ENCODE measurements at regions not wholly inside any gene's neighbourhood (a gene's known extent, or its start where the extent isn't known, plus 50 kb on each side); places are given as distances from the start of the nearest gene placed in this dataset.

DNA sequence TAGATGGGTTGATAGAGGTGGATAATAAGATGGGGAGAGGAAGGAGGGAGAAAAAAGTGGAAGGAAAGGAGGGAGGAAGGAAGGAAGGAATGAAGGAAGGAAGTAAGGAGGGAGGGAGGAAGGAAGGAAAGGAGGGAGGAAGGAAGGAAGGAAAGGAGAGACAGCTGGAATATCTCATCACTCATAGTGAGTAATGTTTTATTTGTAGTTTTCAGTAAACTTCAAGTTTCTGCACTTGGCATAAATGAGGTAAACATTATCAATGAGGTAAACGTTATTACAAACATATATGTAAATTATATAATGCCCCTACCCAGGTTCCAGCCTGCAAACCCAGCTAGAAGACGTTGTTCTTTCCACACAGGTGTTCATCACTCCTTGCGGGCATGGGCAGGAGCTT lies 89.8 kb upstream of the XYLT1 start:
- TF ChIP-seq CEBPB (IDR thresholded peaks at IDR 0.05) (no peak), EGR1 (IDR thresholded peaks at IDR 0.05) (no peak)
- TF ChIP-seq, protein P1, sequence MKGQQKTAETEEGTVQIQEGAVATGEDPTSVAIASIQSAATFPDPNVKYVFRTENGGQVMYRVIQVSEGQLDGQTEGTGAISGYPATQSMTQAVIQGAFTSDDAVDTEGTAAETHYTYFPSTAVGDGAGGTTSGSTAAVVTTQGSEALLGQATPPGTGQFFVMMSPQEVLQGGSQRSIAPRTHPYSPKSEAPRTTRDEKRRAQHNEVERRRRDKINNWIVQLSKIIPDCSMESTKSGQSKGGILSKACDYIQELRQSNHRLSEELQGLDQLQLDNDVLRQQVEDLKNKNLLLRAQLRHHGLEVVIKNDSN (IDR thresholded peaks at IDR 0.05): no peak

- TF ChIP-seq NFIC (IDR thresholded peaks at IDR 0.05): no peak
Observed at GRCh38 chr16:17559394-17559793, 88.6 kb upstream of the XYLT1 start.

DNA sequence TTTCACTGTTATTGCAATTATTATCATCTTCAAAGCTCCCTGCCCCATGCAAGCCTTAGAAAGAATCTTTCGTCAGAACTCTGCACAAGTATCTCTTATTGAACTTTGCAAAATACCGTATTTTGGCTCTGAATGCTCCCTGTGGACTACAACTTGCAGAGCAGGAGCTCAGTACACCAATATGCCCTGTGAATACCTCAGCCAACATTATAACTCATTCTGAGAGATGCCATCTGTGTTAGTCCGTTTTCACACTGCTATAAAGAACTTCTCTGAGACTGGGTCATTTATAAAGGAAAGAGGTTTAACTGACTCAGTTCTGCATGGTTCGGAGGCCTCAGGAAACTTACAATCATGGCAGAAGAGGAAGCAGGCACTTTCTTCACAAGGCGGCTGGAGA lies 87.2 kb upstream of the XYLT1 start:
- TF ChIP-seq TAF1 (IDR thresholded peaks at IDR 0.05; ENCODE audit: low read depth) (no peak), FOXM1 (IDR thresholded peaks at IDR 0.05; ENCODE audit: borderline replicate concordance, low read depth) (no peak), EP300 (IDR thresholded peaks at IDR 0.05; ENCODE audit: borderline replicate concordance) (no peak), REST (IDR thresholded peaks at IDR 0.05; ENCODE audit: low read depth) (no peak), TCF12 (IDR thresholded peaks at IDR 0.05; ENCODE audit: low read depth) (no peak), NFIC (IDR thresholded peaks at IDR 0.05) (no peak), YY1 (IDR thresholded peaks at IDR 0.05; ENCODE audit: low read depth) (no peak), CEBPB (IDR thresholded peaks at IDR 0.05) (no peak), RAD21 (IDR thresholded peaks at IDR 0.05; ENCODE audit: low read depth) (no peak), EGR1 (IDR thresholded peaks at IDR 0.05) (no peak), ZBTB7A (IDR thresholded peaks at IDR 0.05; ENCODE audit: low read depth) (no peak), MAX (IDR thresholded peaks at IDR 0.05) (no peak), CREB1 (IDR thresholded peaks at IDR 0.05; ENCODE audit: low read depth) (no peak)
- TF ChIP-seq, protein P1 (IDR thresholded peaks at IDR 0.05): no peak

DNA sequence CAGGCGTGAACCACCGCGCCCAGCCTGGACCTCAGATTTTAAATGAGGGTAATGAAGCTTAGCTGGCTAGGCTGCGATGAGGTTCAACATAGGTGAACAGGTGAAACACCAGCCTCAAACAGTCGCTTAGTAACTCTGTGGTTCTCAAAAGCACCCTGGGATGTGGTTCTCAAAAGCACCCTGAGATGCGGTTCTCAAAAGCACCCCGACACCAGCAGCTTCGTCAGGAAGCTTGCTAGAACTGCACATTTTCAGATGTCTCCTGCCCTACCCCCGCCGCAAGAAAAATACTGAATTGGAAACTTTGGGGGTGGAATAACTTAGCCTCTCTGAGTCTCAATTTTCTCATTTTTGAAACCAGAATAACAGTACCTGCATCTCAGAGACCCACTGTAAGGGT lies 86.7 kb upstream of the XYLT1 start:
- TF ChIP-seq CREB1 (IDR thresholded peaks at IDR 0.05; ENCODE audit: low read depth) (no peak), YY1 (IDR thresholded peaks at IDR 0.05; ENCODE audit: low read depth) (no peak), TAF1 (IDR thresholded peaks at IDR 0.05; ENCODE audit: low read depth) (no peak), FOXM1 (IDR thresholded peaks at IDR 0.05; ENCODE audit: borderline replicate concordance, low read depth) (no peak)
- TF ChIP-seq, protein P1 (IDR thresholded peaks at IDR 0.05): no peak

DNA sequence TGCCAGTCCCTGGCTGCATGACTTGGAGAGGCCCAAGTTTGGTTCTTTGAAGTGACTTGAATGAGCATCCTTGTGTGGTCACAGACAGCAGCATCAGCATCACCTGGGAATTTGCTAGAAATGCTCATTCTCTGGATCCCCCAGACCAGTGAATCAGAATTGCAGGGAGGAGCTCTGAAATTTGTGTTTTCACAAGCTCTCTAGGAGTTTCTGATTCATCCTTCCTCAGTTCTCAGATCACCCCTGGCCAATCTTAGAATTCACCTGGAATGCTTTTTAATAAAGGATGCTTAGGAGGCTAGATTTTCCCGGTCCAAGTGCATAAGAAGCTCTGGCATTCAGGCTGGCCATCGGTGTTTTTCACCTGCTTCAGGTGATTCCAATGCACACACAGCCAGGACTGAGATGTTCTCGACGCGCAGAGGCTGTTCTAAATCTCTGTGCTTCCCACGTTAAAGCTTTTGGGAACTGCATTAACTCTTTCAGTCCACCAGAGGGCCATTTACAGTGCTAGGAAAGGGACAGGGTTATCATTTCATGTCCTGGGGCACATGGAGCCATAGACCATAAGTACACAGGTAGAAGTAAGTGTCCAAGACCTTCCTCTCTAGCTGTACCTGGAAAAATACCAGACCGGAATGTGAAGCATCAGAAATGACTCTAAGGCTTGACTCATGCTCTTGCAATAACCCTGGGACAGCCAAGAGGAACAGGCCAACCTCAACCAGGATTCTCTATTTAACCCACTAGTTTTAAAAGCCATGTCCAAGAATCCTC lies 85.7 kb upstream of the XYLT1 start:
- TF ChIP-seq RAD21 (IDR thresholded peaks at IDR 0.05; ENCODE audit: low read depth) (peak; percentile 12; the same call in 1 of the 2 replicates), FOXM1 (IDR thresholded peaks at IDR 0.05; ENCODE audit: borderline replicate concordance, low read depth) (no peak)

GRCh38 chr16:17555176-17555575 lies 84.4 kb upstream of the XYLT1 start:
- TF ChIP-seq CEBPB (IDR thresholded peaks at IDR 0.05) (no peak), TEAD4 (IDR thresholded peaks at IDR 0.05) (no peak), MAX (IDR thresholded peaks at IDR 0.05) (no peak), ZBTB7A (IDR thresholded peaks at IDR 0.05; ENCODE audit: low read depth) (no peak), TCF12 (IDR thresholded peaks at IDR 0.05; ENCODE audit: low read depth) (no peak), FOXM1 (IDR thresholded peaks at IDR 0.05; ENCODE audit: borderline replicate concordance, low read depth) (no peak), CREB1 (IDR thresholded peaks at IDR 0.05; ENCODE audit: low read depth) (no peak), TAF1 (IDR thresholded peaks at IDR 0.05; ENCODE audit: low read depth) (no peak), YY1 (IDR thresholded peaks at IDR 0.05; ENCODE audit: low read depth) (no peak), EP300 (IDR thresholded peaks at IDR 0.05; ENCODE audit: borderline replicate concordance) (no peak), EGR1 (IDR thresholded peaks at IDR 0.05) (no peak), REST (IDR thresholded peaks at IDR 0.05; ENCODE audit: low read depth) (no peak), NFIC (IDR thresholded peaks at IDR 0.05) (no peak), RAD21 (IDR thresholded peaks at IDR 0.05; ENCODE audit: low read depth) (no peak)
- TF ChIP-seq, protein P1 (IDR thresholded peaks at IDR 0.05): no peak

Measured in Ishikawa (cell line).